NCI-H146 treated with DMSO at 0.1 percent for 48 hours (cell line): ENCODE measurements at regions not wholly inside any gene's neighbourhood (a gene's known extent, or its start where the extent isn't known, plus 50 kb on each side); places are given as distances from the start of the nearest gene placed in this dataset.
"Not testable (repeated sequence)": the region's sequence is repeated elsewhere in the genome, so short reads cannot be mapped to it uniquely, and the experiment has no call there.

Experiments
- DNase-seq: peaks from one replicate; lab custom pipeline; 2025; ENCODE audit not compliant: unreplicated experiment; lab: John Stamatoyannopoulos, UW

- no peak for DNase-seq
Measured at GRCh38 chr2:239561446-239562001, 160.7 kb upstream of the HDAC4 start.

GRCh38 chr2:239559417-239560261 lies 158.8 kb upstream of the HDAC4 start:
- DNase-seq, result no peak

GRCh38 chr2:239558661-239559060 lies 157.8 kb upstream of the HDAC4 start:
- DNase-seq, result no peak

- DNase-seq, result no peak
Measured at GRCh38 chr2:239557516-239557915, 156.7 kb upstream of the HDAC4 start.

- DNase-seq, result no peak
Measured at GRCh38 chr2:239555571-239555905, 154.7 kb upstream of the HDAC4 start.

GRCh38 chr2:239554766-239555570 lies 154.1 kb upstream of the HDAC4 start:
- no peak for DNase-seq

GRCh38 chr2:239553376-239554000 lies 152.7 kb upstream of the HDAC4 start:
- no peak for DNase-seq

GRCh38 chr2:239552213-239552926 lies 151.6 kb upstream of the HDAC4 start:
- no peak for DNase-seq

GRCh38 chr2:239551206-239551605 lies 150.4 kb upstream of the HDAC4 start:
- DNase-seq, result no peak

GRCh38 chr2:239550357-239550756 lies 149.5 kb upstream of the HDAC4 start:
- no peak for DNase-seq

- DNase-seq, result no peak
Measured at GRCh38 chr2:239549711-239550255, 149.0 kb upstream of the HDAC4 start.

GRCh38 chr2:239548965-239549595 lies 148.3 kb upstream of the HDAC4 start:
- DNase-seq, result no peak

GRCh38 chr2:239548451-239548871 lies 147.6 kb upstream of the HDAC4 start:
- no peak for DNase-seq

GRCh38 chr2:239547140-239547539 lies 146.3 kb upstream of the HDAC4 start:
- DNase-seq, result not testable (repeated sequence)

GRCh38 chr2:239546541-239546940 lies 145.7 kb upstream of the HDAC4 start:
- DNase-seq, result no peak

- no peak for DNase-seq
Measured at GRCh38 chr2:239545741-239546392, 145.0 kb upstream of the HDAC4 start.

GRCh38 chr2:239544918-239545465 lies 144.2 kb upstream of the HDAC4 start:
- DNase-seq, result no peak

- no peak for DNase-seq
Measured at GRCh38 chr2:239544143-239544917, 143.5 kb upstream of the HDAC4 start.

GRCh38 chr2:239543702-239544101 lies 142.9 kb upstream of the HDAC4 start:
- no peak for DNase-seq
